Stromal cell of bone marrow (primary cell): ENCODE measurements at regions not wholly inside any gene's neighbourhood (a gene's known extent, or its start where the extent isn't known, plus 50 kb on each side); places are given as distances from the start of the nearest gene placed in this dataset.

Experiments
- DNase-seq: peaks from one replicate; pipeline ENCODE4 v3.0.0-alpha.2; 2012; ENCODE audit warnings: low read depth

GRCh38 chr6:97591955-97592354 is 308.9 kb upstream of the MMS22L start:
- DNase-seq = no peak

GRCh38 chr6:97594844-97595243 is 311.8 kb upstream of the MMS22L start:
- DNase-seq = peak; percentile 53

- DNase-seq = no peak
These were observed 338.1 kb upstream of the MMS22L start for GRCh38 chr6:97621111-97621510.

- DNase-seq = peak; percentile 15
These were observed 343.8 kb upstream of the MMS22L start for GRCh38 chr6:97626671-97627441.

- DNase-seq = no peak
These were observed 346.2 kb upstream of the MMS22L start for GRCh38 chr6:97629180-97629579.

GRCh38 chr6:97630604-97631003 is 347.6 kb upstream of the MMS22L start:
- DNase-seq = peak; percentile 4

GRCh38 chr6:97632341-97632740 is 349.3 kb upstream of the MMS22L start:
- DNase-seq = no peak

- no peak for DNase-seq
These were observed 356.7 kb upstream of the MMS22L start for GRCh38 chr6:97639702-97640101.

- DNase-seq = no peak
These were observed 361.3 kb upstream of the MMS22L start for GRCh38 chr6:97644353-97644752.

GRCh38 chr6:97645757-97646156 is 362.7 kb upstream of the MMS22L start:
- DNase-seq = no peak

- no peak for DNase-seq
These were observed 370.1 kb upstream of the MMS22L start for GRCh38 chr6:97653076-97653475.

GRCh38 chr6:97653517-97653916 is 370.5 kb upstream of the MMS22L start:
- DNase-seq = no peak

- no peak for DNase-seq
These were observed 371.7 kb upstream of the MMS22L start for GRCh38 chr6:97654674-97655073.

GRCh38 chr6:97656236-97656635 is 373.2 kb upstream of the MMS22L start:
- DNase-seq = no peak

GRCh38 chr6:97656706-97657350 is 373.8 kb upstream of the MMS22L start:
- no peak for DNase-seq

GRCh38 chr6:97658090-97658489 is 375.1 kb upstream of the MMS22L start:
- no peak for DNase-seq

- DNase-seq = no peak
These were observed 380.2 kb upstream of the MMS22L start for GRCh38 chr6:97663252-97663651.

GRCh38 chr6:97665446-97665845 is 382.4 kb upstream of the MMS22L start:
- DNase-seq = no peak

- no peak for DNase-seq
These were observed 383.9 kb upstream of the MMS22L start for GRCh38 chr6:97666889-97667288.

- DNase-seq = no peak
These were observed 385.7 kb upstream of the MMS22L start for GRCh38 chr6:97668716-97669115.

GRCh38 chr6:97669191-97670031 is 386.4 kb upstream of the MMS22L start:
- DNase-seq = peak; percentile 2

GRCh38 chr6:97674802-97675201 is 391.8 kb upstream of the MMS22L start:
- no peak for DNase-seq

- no peak for DNase-seq
These were observed 394.6 kb upstream of the MMS22L start for GRCh38 chr6:97677626-97678025.
